Neuronal stem cell (in vitro differentiated cells): ENCODE measurements at regions not wholly inside any gene's neighbourhood (a gene's known extent, or its start where the extent isn't known, plus 50 kb on each side); places are given as distances from the start of the nearest gene placed in this dataset.

Source experiments
- DNase-seq: peaks from one replicate; pipeline ENCODE4 v3.0.0-alpha.2; 2013; ENCODE audit warnings: low spot score
- H2AFZ ChIP-seq: one replicate; pipeline ENCODE4 v1.6.1; 2013; ENCODE audit warnings: mild to moderate bottlenecking, low read length, inconsistent platforms
- H2AK5ac ChIP-seq: 2 replicates; pipeline ENCODE4 v1.6.1; 2013; ENCODE audit warnings: low read depth, mild to moderate bottlenecking, inconsistent platforms, low read length, moderate library complexity, mixed read lengths
- H2BK120ac ChIP-seq: 2 replicates; pipeline ENCODE4 v1.6.1; 2013; ENCODE audit warnings: low read depth, mild to moderate bottlenecking, inconsistent platforms, low read length, moderate library complexity, mixed read lengths
- H2BK12ac ChIP-seq: one replicate; pipeline ENCODE4 v1.6.1; 2013; ENCODE audit warnings: low read length, inconsistent platforms
- H2BK15ac ChIP-seq: 2 replicates; pipeline ENCODE4 v1.6.1; 2013; ENCODE audit warnings: mild to moderate bottlenecking, low read length, inconsistent platforms, mixed read lengths
- H2BK5ac ChIP-seq: one replicate; pipeline ENCODE4 v1.6.1; 2013; ENCODE audit warnings: inconsistent platforms, mild to moderate bottlenecking, low read length, moderate library complexity
- H3K14ac ChIP-seq: one replicate; pipeline ENCODE4 v1.6.1; 2013; ENCODE audit warnings: low read length, inconsistent platforms
- H3K18ac ChIP-seq: 2 replicates; pipeline ENCODE4 v1.6.1; 2013; ENCODE audit warnings: low read length, inconsistent platforms
- H3K23ac ChIP-seq: 2 replicates; pipeline ENCODE4 v1.6.1; 2013; ENCODE audit warnings: low read depth, mild to moderate bottlenecking, mixed read lengths, low read length, inconsistent platforms; ENCODE audit not compliant: poor library complexity
- H3K27ac ChIP-seq: replicated peaks from 3 replicates; pipeline ENCODE4 v1.5.1; 2013; ENCODE audit warnings: low read length, inconsistent platforms
- H3K27me3 ChIP-seq, 3 experiments: 2 replicates each; pipeline ENCODE4 v1.6.1; 2013; ENCODE audit warnings: low read length in 3 of 3, mild to moderate bottlenecking in 2 of 3, inconsistent platforms in 1 of 3, low read depth in 1 of 3, mixed read lengths in 1 of 3, moderate library complexity in 1 of 3; ENCODE audit not compliant: control insufficient read depth in 3 of 3, insufficient read depth in 3 of 3
- H3K36me3 ChIP-seq, 2 donors: replicated peaks in 1 of 2; 2 replicates each; pipeline ENCODE4 v1.6.1; 2013; ENCODE audit warnings: low read length in 2 of 2; ENCODE audit not compliant: control insufficient read depth in 2 of 2, insufficient read depth in 2 of 2
- H3K4ac ChIP-seq: 2 replicates; pipeline ENCODE4 v1.6.1; 2013; ENCODE audit warnings: inconsistent platforms, mild to moderate bottlenecking, low read length, moderate library complexity
- H3K4me1 ChIP-seq, 2 donors: 1 replicate in 1 of 2; 2 replicates in 1 of 2; pipeline ENCODE4 v1.6.1; 2013; ENCODE audit warnings: low read length in 2 of 2, low read depth in 1 of 2; ENCODE audit not compliant: control insufficient read depth in 2 of 2, insufficient read depth in 1 of 2
- H3K4me2 ChIP-seq: one replicate; pipeline ENCODE4 v1.6.1; 2013; ENCODE audit warnings: mild to moderate bottlenecking, low read length, inconsistent platforms; ENCODE audit not compliant: insufficient read depth, poor library complexity, severe bottlenecking
- H3K4me3 ChIP-seq, 2 donors: 2 replicates each; pipeline ENCODE4 v1.5.1; 2013; ENCODE audit warnings: low read length in 2 of 2, mild to moderate bottlenecking in 2 of 2, inconsistent platforms in 1 of 2, moderate library complexity in 1 of 2
- H3K79me1 ChIP-seq: one replicate; pipeline ENCODE4 v1.6.1; 2013; ENCODE audit warnings: low read depth, mild to moderate bottlenecking, inconsistent platforms, low read length, moderate library complexity
- H3K9ac ChIP-seq: one replicate; pipeline ENCODE4 v1.6.1; 2013; ENCODE audit warnings: mild to moderate bottlenecking, low read depth, low read length, inconsistent platforms; ENCODE audit not compliant: poor library complexity
- H3K9me3 ChIP-seq, 2 donors: replicated peaks in 1 of 2; 2 replicates each; pipeline versions ENCODE3 to v1.6.1; 2013; ENCODE audit warnings: low read length in 2 of 2, mild to moderate bottlenecking in 2 of 2, inconsistent platforms in 1 of 2, low read depth in 1 of 2, mixed read lengths in 1 of 2, moderate library complexity in 1 of 2; ENCODE audit not compliant: control insufficient read depth in 2 of 2, insufficient read depth in 1 of 2
- H4K8ac ChIP-seq: one replicate; pipeline ENCODE4 v1.6.1; 2013; ENCODE audit warnings: low read depth, mild to moderate bottlenecking, inconsistent platforms, low read length, moderate library complexity
- H4K91ac ChIP-seq: one replicate; pipeline ENCODE4 v1.6.1; 2013; ENCODE audit warnings: low read length, low read depth, mild to moderate bottlenecking, inconsistent platforms; ENCODE audit not compliant: poor library complexity
- WGBS, 2 donors: extraction: QIAGEN DNeasy Blood & Tissue Kit; methylation state at CpG; one replicate each; pipeline ENCODE4 v1.1.7; 2013; ENCODE audit warnings: missing lambda C conversion rate in 2 of 2, mixed read lengths in 1 of 2; ENCODE audit not compliant: insufficient read length in 2 of 2, insufficient replicate concordance in 1 of 2; ENCODE audit errors: extremely low coverage in 2 of 2; 5-methylcytosine and 5-hydroxymethylcytosine counted together

GRCh38 chr9:108086624-108087023 lies 597.1 kb upstream of the KLF4 start:
- no peak overlapping the region for H3K14ac ChIP-seq
- H2BK5ac ChIP-seq: no peak overlapping the region
- no peak overlapping the region for H4K8ac ChIP-seq
- H3K4me3 ChIP-seq: no peak overlapping the region
- no peak overlapping the region for H3K18ac ChIP-seq
- no peaks in the 10 kb centered on the region for H3K36me3 ChIP-seq
- H3K4ac ChIP-seq: no peak overlapping the region
- no CpG with 5 or more reads among the region's 4 CpGs for WGBS, 2 donors
- H2BK15ac ChIP-seq: no peak overlapping the region
- no peak overlapping the region for H2AK5ac ChIP-seq
- DNase-seq: no peak
- peaks cover 0 to 3% of the 10 kb centered on the region in 2 donors for H3K9me3 ChIP-seq
- no peak overlapping the region for H2BK120ac ChIP-seq
- H2AFZ ChIP-seq: no peak overlapping the region
- peaks cover 0 to 5% of the 10 kb centered on the region in 2 donors for H3K4me1 ChIP-seq
- no peak overlapping the region for H3K9ac ChIP-seq
- no peak overlapping the region for H3K27ac ChIP-seq
- no peaks in the 10 kb centered on the region for H3K27me3 ChIP-seq
- no peak overlapping the region for H3K23ac ChIP-seq
- no peak overlapping the region for H2BK12ac ChIP-seq
- no peaks in the 10 kb centered on the region for H3K79me1 ChIP-seq
- H3K4me2 ChIP-seq: no peak overlapping the region
- no peak overlapping the region for H4K91ac ChIP-seq

- DNase-seq: no peak
Observed at GRCh38 chr9:108085294-108085693, 595.7 kb upstream of the KLF4 start.

GRCh38 chr9:108083796-108084352 lies 594.3 kb upstream of the KLF4 start:
- H3K14ac ChIP-seq: no peak overlapping the region
- H3K27ac ChIP-seq: no peak overlapping the region
- H3K79me1 ChIP-seq: no peaks in the 10 kb centered on the region
- no CpG with 5 or more reads among the region's 3 CpGs for WGBS, 2 donors
- no peak overlapping the region for H3K23ac ChIP-seq
- H3K9me3 ChIP-seq: peaks cover 0 to 3% of the 10 kb centered on the region in 2 donors
- no peak overlapping the region for H3K4me2 ChIP-seq
- H4K8ac ChIP-seq: no peak overlapping the region
- H3K18ac ChIP-seq: no peak overlapping the region
- no peaks in the 10 kb centered on the region for H3K36me3 ChIP-seq
- no peak overlapping the region for H2AK5ac ChIP-seq
- H2BK12ac ChIP-seq: no peak overlapping the region
- DNase-seq: no peak
- H3K9ac ChIP-seq: no peak overlapping the region
- no peak overlapping the region for H2BK5ac ChIP-seq
- no peak overlapping the region for H2AFZ ChIP-seq
- H4K91ac ChIP-seq: no peak overlapping the region
- H3K4me1 ChIP-seq: peaks cover 0 to 5% of the 10 kb centered on the region in 2 donors
- no peak overlapping the region for H2BK120ac ChIP-seq
- H3K27me3 ChIP-seq: no peaks in the 10 kb centered on the region
- H2BK15ac ChIP-seq: no peak overlapping the region
- H3K4me3 ChIP-seq: no peak overlapping the region
- H3K4ac ChIP-seq: no peak overlapping the region

More at GRCh38 chr9:108085294-108085693, 595.7 kb upstream of the KLF4 start:
- no peaks in the 10 kb centered on the region for H3K79me1 ChIP-seq
- H3K4ac ChIP-seq: no peak overlapping the region
- H3K23ac ChIP-seq: no peak overlapping the region
- no peak overlapping the region for H3K4me2 ChIP-seq
- H4K8ac ChIP-seq: no peak overlapping the region
- no peak overlapping the region for H3K27ac ChIP-seq
- no peak overlapping the region for H2BK5ac ChIP-seq
- no peak overlapping the region for H2BK15ac ChIP-seq
- no CpG with 5 or more reads among the region's 6 CpGs for WGBS, 2 donors
- H3K4me3 ChIP-seq: no peak overlapping the region
- H3K9ac ChIP-seq: no peak overlapping the region
- H3K18ac ChIP-seq: no peak overlapping the region
- no peak overlapping the region for H4K91ac ChIP-seq
- no peaks in the 10 kb centered on the region for H3K27me3 ChIP-seq
- H3K4me1 ChIP-seq: peaks cover 0 to 5% of the 10 kb centered on the region in 2 donors
- H3K9me3 ChIP-seq: peaks cover 0 to 3% of the 10 kb centered on the region in 2 donors
- no peak overlapping the region for H3K14ac ChIP-seq
- no peak overlapping the region for H2BK120ac ChIP-seq
- no peak overlapping the region for H2AFZ ChIP-seq
- H2AK5ac ChIP-seq: no peak overlapping the region
- H2BK12ac ChIP-seq: no peak overlapping the region
- no peaks in the 10 kb centered on the region for H3K36me3 ChIP-seq

DNA sequence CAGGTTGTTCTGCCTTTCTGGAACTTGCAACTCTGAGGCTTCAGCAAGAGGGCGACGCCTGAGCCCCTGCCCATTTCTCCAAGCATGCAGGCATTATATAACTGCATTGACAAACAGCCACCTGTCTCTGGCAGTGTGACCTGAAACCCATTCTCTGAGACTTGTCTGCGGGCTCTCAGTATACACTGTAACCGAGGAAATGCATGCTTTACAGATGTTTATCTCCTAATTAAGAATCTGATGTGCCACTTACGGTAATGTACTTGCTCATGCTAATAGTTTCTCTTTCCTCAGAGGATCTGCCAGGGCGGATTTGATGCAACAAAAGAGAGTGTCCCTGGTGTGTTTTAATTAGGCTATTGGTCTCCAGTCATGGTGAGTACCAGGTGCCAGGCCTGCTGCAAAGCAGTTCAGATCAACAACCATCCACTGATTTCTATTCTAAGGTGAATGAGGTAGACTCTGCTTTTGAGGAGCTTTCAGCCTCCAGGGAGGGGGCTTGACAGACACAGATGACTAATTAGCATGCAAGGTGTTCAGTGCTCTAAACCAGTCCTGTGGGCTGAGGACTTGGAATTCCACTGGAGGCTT lies 593.7 kb upstream of the KLF4 start:
- no peak overlapping the region for H3K18ac ChIP-seq
- peaks cover 0 to 3% of the 10 kb centered on the region in 2 donors for H3K9me3 ChIP-seq
- no peak overlapping the region for H4K91ac ChIP-seq
- H3K36me3 ChIP-seq: no peaks in the 10 kb centered on the region
- H3K9ac ChIP-seq: no peak overlapping the region
- no peak overlapping the region for H3K4ac ChIP-seq
- no peak overlapping the region for H2BK15ac ChIP-seq
- peaks cover 0 to 5% of the 10 kb centered on the region in 2 donors for H3K4me1 ChIP-seq
- H2BK12ac ChIP-seq: no peak overlapping the region
- H2BK120ac ChIP-seq: no peak overlapping the region
- no peak overlapping the region for H3K14ac ChIP-seq
- H3K79me1 ChIP-seq: no peaks in the 10 kb centered on the region
- H3K27me3 ChIP-seq: no peaks in the 10 kb centered on the region
- no peak overlapping the region for H4K8ac ChIP-seq
- H3K23ac ChIP-seq: no peak overlapping the region
- no peak overlapping the region for H3K4me3 ChIP-seq
- H3K4me2 ChIP-seq: no peak overlapping the region
- H2AK5ac ChIP-seq: no peak overlapping the region
- no peak for DNase-seq
- no peak overlapping the region for H3K27ac ChIP-seq
- WGBS, 2 donors: no CpG with 5 or more reads among the region's 6 CpGs
- H2BK5ac ChIP-seq: no peak overlapping the region
- no peak overlapping the region for H2AFZ ChIP-seq
